ENCODE measurements at regions not wholly inside any gene's neighbourhood (a gene's known extent, or its start where the extent isn't known, plus 50 kb on each side); places are given as distances from the start of the nearest gene placed in this dataset.

- no peak overlapping the region for H3K4me3 ChIP-seq
- DNase-seq, result no peak
- no peak overlapping the region for H3K4me2 ChIP-seq (ENCODE audit: unreplicated experiment)
- in situ Hi-C loops (cut with MboI), result no loop called here
- no peaks in the 10 kb centered on the region for H3K79me2 ChIP-seq (ENCODE audit: insufficient read depth)
- H3K27me3 ChIP-seq (replicated peaks; ENCODE audit: insufficient read depth), result no peaks in the 10 kb centered on the region
- H3K9me2 ChIP-seq (ENCODE audit: insufficient read depth), result no peaks in the 10 kb centered on the region
- WGBS, 2 experiments (ENCODE audit: low coverage in 1 of 2, low lambda C conversion rate in 2 of 2, missing lambda C conversion rate in 2 of 2), result 69 to 76% methylated on average over 4 of the region's 4 CpGs
- H3F3A ChIP-seq (ENCODE audit: insufficient read depth), result no peaks in the 10 kb centered on the region
- no peak overlapping the region for H3K27ac ChIP-seq
- no peaks in the 10 kb centered on the region for H3K9me3 ChIP-seq (ENCODE audit: low read depth)
- no peak overlapping the region for H2AFZ ChIP-seq
- TF ChIP-seq EZH2phosphoT487 (IDR thresholded peaks at IDR 0.05; ENCODE audit: insufficient read depth, low read depth), result no peak
- TF ChIP-seq EZH2 (IDR thresholded peaks at IDR 0.05; ENCODE audit: insufficient read depth, poor library complexity, severe bottlenecking), result no peak
- H4K20me1 ChIP-seq (ENCODE audit: insufficient read depth), result no peaks in the 10 kb centered on the region
- H3K36me3 ChIP-seq (ENCODE audit: low read depth), result no peaks in the 10 kb centered on the region
- H3K4me1 ChIP-seq (ENCODE audit: insufficient read depth), result 0 out of 2 replicates have a peak, but pooled peaks cover 2% of the 10 kb centered on the region
- H3K9ac ChIP-seq, result no peak overlapping the region
Measured at GRCh38 chr1:209491897-209492296, 91.6 kb upstream of the CAMK1G start.

GRCh38 chr1:209493559-209493958 lies 90.0 kb upstream of the CAMK1G start:
- Histone ChIP-seq H3K4me2 (ENCODE audit: unreplicated experiment) (no peak overlapping the region), H3K36me3 (ENCODE audit: low read depth) (no peaks in the 10 kb centered on the region), H3K27ac (no peak overlapping the region), H4K20me1 (ENCODE audit: insufficient read depth) (no peaks in the 10 kb centered on the region), H3K9me2 (ENCODE audit: insufficient read depth) (no peaks in the 10 kb centered on the region), H3K27me3 (replicated peaks; ENCODE audit: insufficient read depth) (no peaks in the 10 kb centered on the region), H3K9ac (no peak overlapping the region), H3F3A (ENCODE audit: insufficient read depth) (no peaks in the 10 kb centered on the region), H3K4me3 (no peak overlapping the region), H3K9me3 (ENCODE audit: low read depth) (no peaks in the 10 kb centered on the region), H2AFZ (no peak overlapping the region), H3K4me1 (ENCODE audit: insufficient read depth) (no peaks in the 10 kb centered on the region), H3K79me2 (ENCODE audit: insufficient read depth) (no peaks in the 10 kb centered on the region)
- no peak for DNase-seq
- in situ Hi-C loops (cut with MboI), result no loop called here
- TF ChIP-seq EZH2 (IDR thresholded peaks at IDR 0.05; ENCODE audit: insufficient read depth, poor library complexity, severe bottlenecking) (no peak), EZH2phosphoT487 (IDR thresholded peaks at IDR 0.05; ENCODE audit: insufficient read depth, low read depth) (no peak)

GRCh38 chr1:209497729-209498128 lies 85.8 kb upstream of the CAMK1G start:
- no peaks in the 10 kb centered on the region for H3F3A ChIP-seq (ENCODE audit: insufficient read depth)
- H2AFZ ChIP-seq, result no peak overlapping the region
- H3K27ac ChIP-seq, result no peak overlapping the region
- H3K36me3 ChIP-seq (ENCODE audit: low read depth), result no peaks in the 10 kb centered on the region
- DNase-seq, result no peak
- no peaks in the 10 kb centered on the region for H3K79me2 ChIP-seq (ENCODE audit: insufficient read depth)
- H3K9me2 ChIP-seq (ENCODE audit: insufficient read depth), result no peaks in the 10 kb centered on the region
- H3K9me3 ChIP-seq (ENCODE audit: low read depth), result no peaks in the 10 kb centered on the region
- H3K4me1 ChIP-seq (ENCODE audit: insufficient read depth), result no peaks in the 10 kb centered on the region
- no peaks in the 10 kb centered on the region for H3K27me3 ChIP-seq (replicated peaks; ENCODE audit: insufficient read depth)
- H4K20me1 ChIP-seq (ENCODE audit: insufficient read depth), result no peaks in the 10 kb centered on the region
- WGBS, 2 experiments (ENCODE audit: low coverage in 1 of 2, low lambda C conversion rate in 2 of 2, missing lambda C conversion rate in 2 of 2), result 61 to 86% methylated on average over 1 of the region's 1 CpG
- H3K9ac ChIP-seq, result no peak overlapping the region
- no peak overlapping the region for H3K4me3 ChIP-seq
- TF ChIP-seq EZH2 (IDR thresholded peaks at IDR 0.05; ENCODE audit: insufficient read depth, poor library complexity, severe bottlenecking) (no peak), EZH2phosphoT487 (IDR thresholded peaks at IDR 0.05; ENCODE audit: insufficient read depth, low read depth) (no peak)
- H3K4me2 ChIP-seq (ENCODE audit: unreplicated experiment), result no peak overlapping the region
- in situ Hi-C loops (cut with MboI), result no loop called here

- DNase-seq, result no peak
- no peaks in the 10 kb centered on the region for H4K20me1 ChIP-seq (ENCODE audit: insufficient read depth)
- in situ Hi-C loops (cut with MboI), result no loop called here
- H2AFZ ChIP-seq, result no peak overlapping the region
- H3K27ac ChIP-seq, result no peak overlapping the region
- H3K9ac ChIP-seq, result no peak overlapping the region
- 44 to 74% methylated on average over 1 of the region's 1 CpG for WGBS, 2 experiments (ENCODE audit: low coverage in 1 of 2, low lambda C conversion rate in 2 of 2, missing lambda C conversion rate in 2 of 2)
- TF ChIP-seq EZH2phosphoT487 (IDR thresholded peaks at IDR 0.05; ENCODE audit: insufficient read depth, low read depth) (no peak), EZH2 (IDR thresholded peaks at IDR 0.05; ENCODE audit: insufficient read depth, poor library complexity, severe bottlenecking) (no peak)
- no peaks in the 10 kb centered on the region for H3K9me3 ChIP-seq (ENCODE audit: low read depth)
- no peaks in the 10 kb centered on the region; the same call in 1 of the 2 replicates for H3K4me1 ChIP-seq (ENCODE audit: insufficient read depth)
- no peaks in the 10 kb centered on the region for H3K9me2 ChIP-seq (ENCODE audit: insufficient read depth)
- no peak overlapping the region for H3K4me2 ChIP-seq (ENCODE audit: unreplicated experiment)
- H3K79me2 ChIP-seq (ENCODE audit: insufficient read depth), result no peaks in the 10 kb centered on the region
- H3F3A ChIP-seq (ENCODE audit: insufficient read depth), result no peaks in the 10 kb centered on the region
- no peaks in the 10 kb centered on the region for H3K27me3 ChIP-seq (replicated peaks; ENCODE audit: insufficient read depth)
- no peak overlapping the region for H3K4me3 ChIP-seq
- H3K36me3 ChIP-seq (ENCODE audit: low read depth), result no peaks in the 10 kb centered on the region
Measured at GRCh38 chr1:209500993-209501392, 82.5 kb upstream of the CAMK1G start.

GRCh38 chr1:209503196-209503595 lies 80.3 kb upstream of the CAMK1G start:
- WGBS, 2 experiments (ENCODE audit: low coverage in 1 of 2, low lambda C conversion rate in 2 of 2, missing lambda C conversion rate in 2 of 2), result 71 to 78% methylated on average over 1 of the region's 1 CpG
- Histone ChIP-seq H3K4me2 (ENCODE audit: unreplicated experiment) (no peak overlapping the region), H3K9me3 (ENCODE audit: low read depth) (no peaks in the 10 kb centered on the region), H3F3A (ENCODE audit: insufficient read depth) (no peaks in the 10 kb centered on the region), H3K9me2 (ENCODE audit: insufficient read depth) (no peaks in the 10 kb centered on the region), H2AFZ (no peak overlapping the region), H3K4me1 (ENCODE audit: insufficient read depth) (no peaks in the 10 kb centered on the region; the same call in 1 of the 2 replicates), H3K9ac (no peak overlapping the region), H3K27me3 (replicated peaks; ENCODE audit: insufficient read depth) (no peaks in the 10 kb centered on the region), H3K27ac (no peak overlapping the region), H3K4me3 (no peak overlapping the region), H4K20me1 (ENCODE audit: insufficient read depth) (no peaks in the 10 kb centered on the region), H3K36me3 (ENCODE audit: low read depth) (no peaks in the 10 kb centered on the region), H3K79me2 (ENCODE audit: insufficient read depth) (no peaks in the 10 kb centered on the region)
- DNase-seq, result no peak
- in situ Hi-C loops (cut with MboI), result no loop called here
- TF ChIP-seq EZH2phosphoT487 (IDR thresholded peaks at IDR 0.05; ENCODE audit: insufficient read depth, low read depth), result no peak
- no peak for TF ChIP-seq EZH2 (IDR thresholded peaks at IDR 0.05; ENCODE audit: insufficient read depth, poor library complexity, severe bottlenecking)
